GM06990 (cell line): ENCODE measurements at regions not wholly inside any gene's neighbourhood (a gene's known extent, or its start where the extent isn't known, plus 50 kb on each side); places are given as distances from the start of the nearest gene placed in this dataset.

Source experiments
- DNase-seq: peaks from one replicate; pipeline ENCODE4 v3.0.0-alpha.2; 2011; ENCODE audit not compliant: insufficient read length; ENCODE audit errors: extremely low read depth
- H3K27me3 ChIP-seq: replicated peaks from 2 replicates; pipeline ENCODE4 v1.6.0; 2011; ENCODE audit warnings: low read length; ENCODE audit not compliant: control insufficient read depth, insufficient read depth
- H3K36me3 ChIP-seq: 2 replicates; pipeline ENCODE4 v1.5.1; 2011; ENCODE audit warnings: low read length; ENCODE audit not compliant: control insufficient read depth, insufficient read depth
- H3K4me3 ChIP-seq: replicated peaks from 2 replicates; pipeline ENCODE4 v1.5.1; 2011; ENCODE audit warnings: low read depth, mild to moderate bottlenecking, control low read depth, low read length
- CTCF ChIP-seq: IDR thresholded peaks from 2 replicates; pipeline ENCODE4 v1.5.1; 2011; ENCODE audit warnings: low read length, control low read depth, mild to moderate bottlenecking, inconsistent platforms; ENCODE audit not compliant: insufficient read depth, poor library complexity, severe bottlenecking

- no peak for TF ChIP-seq CTCF
- Histone ChIP-seq H3K4me3 (no peak overlapping the region), H3K36me3 (no peaks in the 10 kb centered on the region), H3K27me3 (no peaks in the 10 kb centered on the region)
- DNase-seq: no peak
Measured at GRCh38 chr1:163777205-163777604, 455.5 kb downstream of the NUF2 start.

DNA sequence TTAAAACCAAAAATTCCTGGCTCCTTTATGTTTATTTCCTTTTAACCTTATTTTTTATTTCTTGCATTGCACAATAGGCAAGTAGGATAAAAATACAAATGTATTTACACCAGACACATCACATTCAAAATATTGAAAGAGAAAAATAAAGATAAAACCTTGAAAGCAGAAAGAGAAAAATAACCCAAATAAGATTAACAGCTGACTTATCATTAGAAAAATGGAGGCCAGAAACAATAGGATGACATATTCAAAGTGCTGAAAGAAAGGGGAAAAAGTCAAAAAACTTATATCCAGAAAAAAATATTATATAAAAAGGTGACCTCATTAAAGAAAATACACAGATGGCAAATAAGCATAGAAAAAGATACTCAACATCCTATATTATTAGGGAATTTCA lies 459.4 kb downstream of the NUF2 start:
- Histone ChIP-seq H3K36me3 (no peaks in the 10 kb centered on the region), H3K4me3 (no peak overlapping the region), H3K27me3 (no peaks in the 10 kb centered on the region)
- DNase-seq: no peak
- TF ChIP-seq CTCF: no peak

GRCh38 chr1:163785868-163786405 lies 464.2 kb downstream of the NUF2 start:
- no peak for DNase-seq
- no peak for TF ChIP-seq CTCF
- H3K27me3 ChIP-seq: no peaks in the 10 kb centered on the region
- H3K36me3 ChIP-seq: no peaks in the 10 kb centered on the region
- no peak overlapping the region for H3K4me3 ChIP-seq

DNA sequence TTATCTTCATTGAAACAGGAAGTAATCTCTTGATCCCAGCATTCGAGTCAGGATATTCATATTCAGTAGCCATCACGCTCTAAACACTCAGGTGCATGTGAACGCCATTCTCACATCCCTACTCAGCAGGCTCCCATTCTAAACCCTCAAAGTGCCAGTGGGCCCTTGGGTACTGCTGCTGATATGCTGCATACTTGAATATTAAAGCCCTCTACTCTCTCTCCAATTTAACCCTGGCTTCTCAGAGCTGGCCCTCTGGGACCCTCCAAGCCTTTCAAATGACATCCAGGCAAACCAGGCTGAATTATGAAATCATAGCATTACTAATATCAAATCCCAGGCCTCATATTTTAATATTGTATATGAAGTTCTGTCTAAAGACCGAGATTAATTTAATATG lies 468.2 kb downstream of the NUF2 start:
- no peak for TF ChIP-seq CTCF
- no peaks in the 10 kb centered on the region for H3K27me3 ChIP-seq
- H3K4me3 ChIP-seq: no peak overlapping the region
- no peaks in the 10 kb centered on the region for H3K36me3 ChIP-seq
- no peak for DNase-seq

- H3K27me3 ChIP-seq: no peaks in the 10 kb centered on the region
- no peaks in the 10 kb centered on the region for H3K36me3 ChIP-seq
- H3K4me3 ChIP-seq: no peak overlapping the region
- no peak for TF ChIP-seq CTCF
- DNase-seq: no peak
Measured at GRCh38 chr1:163794551-163794950, 472.8 kb downstream of the NUF2 start.

- no peak for TF ChIP-seq CTCF
- DNase-seq: no peak
- H3K36me3 ChIP-seq: no peaks in the 10 kb centered on the region
Measured at GRCh38 chr1:163796394-163796821, 474.7 kb downstream of the NUF2 start.

More at GRCh38 chr1:163796394-163796821, 474.7 kb downstream of the NUF2 start:
- no peak overlapping the region for H3K4me3 ChIP-seq
- H3K27me3 ChIP-seq: no peaks in the 10 kb centered on the region
